Keratinocyte (primary cell): ENCODE measurements at regions not wholly inside any gene's neighbourhood (a gene's known extent, or its start where the extent isn't known, plus 50 kb on each side); places are given as distances from the start of the nearest gene placed in this dataset.

Experiments
- DNase-seq: peaks from one replicate; pipeline ENCODE4 v3.0.0-alpha.2; 2011; ENCODE audit warnings: low read depth, missing footprints, low spot score
- FAIRE-seq: peaks from 2 replicates; lab custom pipeline; 2011; peaks lifted over from hg19 to GRCh38; lab: Jason Lieb, UNC
- H2AFZ ChIP-seq: 2 replicates; pipeline ENCODE4 v1.6.0; 2012; ENCODE audit warnings: low read length, control low read depth, inconsistent platforms; ENCODE audit not compliant: control insufficient read depth
- H3K27ac ChIP-seq: 2 replicates; pipeline ENCODE4 v1.5.1; 2011; ENCODE audit warnings: low read length; ENCODE audit not compliant: control insufficient read depth, insufficient read depth
- H3K27me3 ChIP-seq: 3 replicates; pipeline ENCODE4 v1.6.0; 2011; ENCODE audit warnings: low read length; ENCODE audit not compliant: control insufficient read depth, insufficient read depth; ENCODE audit errors: extremely low read depth
- H3K36me3 ChIP-seq, 2 experiments: 2 replicates in 1 of 2; 3 replicates in 1 of 2; pipeline ENCODE4 v1.5.1; 2011; ENCODE audit warnings: low read length in 2 of 2, mild to moderate bottlenecking in 1 of 2; ENCODE audit not compliant: control insufficient read depth in 2 of 2, insufficient read depth in 2 of 2; ENCODE audit errors: extremely low read depth in 1 of 2
- H3K4me1 ChIP-seq: 3 replicates; pipeline ENCODE4 v1.5.1; 2011; ENCODE audit warnings: low read length; ENCODE audit not compliant: control insufficient read depth, insufficient read depth; ENCODE audit errors: extremely low read depth
- H3K4me2 ChIP-seq: 3 replicates; pipeline ENCODE4 v1.6.0; 2011; ENCODE audit warnings: low read depth, low read length; ENCODE audit not compliant: control insufficient read depth, insufficient read depth; ENCODE audit errors: extremely low read depth
- H3K4me3 ChIP-seq, 3 experiments: fragments of 200-600 bp in 1 of 3; sonication (generic) in 1 of 3; 2 replicates in 2 of 3; 3 replicates in 1 of 3; pipeline ENCODE4 v1.5.1; 2011 to 2016; ENCODE audit warnings: low read length in 3 of 3, mild to moderate bottlenecking in 3 of 3, control low read depth in 2 of 3, inconsistent platforms in 1 of 3, low read depth in 1 of 3, mixed read lengths in 1 of 3, mixed run types in 1 of 3, moderate library complexity in 1 of 3; ENCODE audit not compliant: control insufficient read depth in 2 of 3, insufficient read depth in 2 of 3; ENCODE audit errors: extremely low read depth in 1 of 3
- H3K79me2 ChIP-seq: 2 replicates; pipeline ENCODE4 v1.6.0; 2012; ENCODE audit warnings: low read length; ENCODE audit not compliant: control insufficient read depth, insufficient read depth
- H3K9ac ChIP-seq: 3 replicates; pipeline ENCODE4 v1.6.0; 2011; ENCODE audit warnings: low read length; ENCODE audit not compliant: control insufficient read depth, insufficient read depth; ENCODE audit errors: extremely low read depth
- H3K9me1 ChIP-seq: 3 replicates; pipeline ENCODE4 v1.6.0; 2011; ENCODE audit warnings: low read length; ENCODE audit not compliant: control insufficient read depth, insufficient read depth; ENCODE audit errors: extremely low read depth
- H3K9me3 ChIP-seq: 2 replicates; pipeline ENCODE4 v1.5.1; 2012; ENCODE audit warnings: low read depth, low read length; ENCODE audit not compliant: control insufficient read depth
- H4K20me1 ChIP-seq: 3 replicates; pipeline ENCODE4 v1.6.0; 2011; ENCODE audit warnings: low read length; ENCODE audit not compliant: control insufficient read depth, insufficient read depth; ENCODE audit errors: extremely low read depth
- EZH2 ChIP-seq: IDR thresholded peaks from one replicate; pipeline ENCODE4 v1.6.1; 2012; ENCODE audit warnings: inconsistent platforms, mild to moderate bottlenecking, low read length, moderate library complexity
- dilution Hi-C: fragments of 300-500 bp; cut with MboI; formaldehyde crosslinking; loops from one replicate; pipeline ENCODE4 v1.7.0; 2020; ENCODE audit warnings: low sequenced_read_pairs; ENCODE audit not compliant: extremely low pct_ligation_motif_present
- TF ChIP-seq, protein P1 (sequence below), 3 experiments: IDR thresholded peaks in 1 of 3; conservative IDR thresholded peaks in 1 of 3; optimal IDR thresholded peaks in 1 of 3; 2 replicates in 2 of 3; 3 replicates in 1 of 3; pipeline versions ENCODE3 to v1.5.1; 2011; ENCODE audit warnings: low read length in 3 of 3, mild to moderate bottlenecking in 3 of 3, moderate library complexity in 2 of 3, control low read depth in 1 of 3, inconsistent platforms in 1 of 3; ENCODE audit not compliant: insufficient read depth in 2 of 3; ENCODE audit errors: extremely low read depth in 1 of 3

DNA sequence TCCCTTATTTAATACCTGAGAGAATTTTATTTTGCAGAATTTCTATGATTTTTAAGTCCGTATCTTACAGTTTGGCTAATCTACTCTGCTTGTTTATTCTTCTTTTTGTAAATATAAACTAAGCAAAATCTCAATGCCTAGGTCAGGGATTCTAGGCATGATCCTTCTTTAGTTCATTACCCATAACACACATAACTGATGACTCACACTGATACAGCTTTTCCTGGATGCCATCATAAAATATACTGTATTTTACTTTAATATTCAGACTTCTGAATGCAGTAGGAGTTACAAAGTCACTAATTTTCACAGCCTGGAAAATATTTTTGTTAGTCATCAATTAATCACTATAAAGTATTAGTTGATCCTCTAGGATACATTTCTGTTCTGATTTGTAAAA is 898.2 kb upstream of the RAG2 start:
- H3K4me3 ChIP-seq = no peak overlapping the region
- no peaks in the 10 kb centered on the region for H4K20me1 ChIP-seq
- H3K4me1 ChIP-seq = peaks cover 9% of the 10 kb centered on the region
- H3K4me2 ChIP-seq = no peak overlapping the region
- H3K36me3 ChIP-seq = no peaks in the 10 kb centered on the region
- H2AFZ ChIP-seq = no peak overlapping the region
- FAIRE-seq = no peak
- H3K79me2 ChIP-seq = no peaks in the 10 kb centered on the region
- TF ChIP-seq, protein P1, sequence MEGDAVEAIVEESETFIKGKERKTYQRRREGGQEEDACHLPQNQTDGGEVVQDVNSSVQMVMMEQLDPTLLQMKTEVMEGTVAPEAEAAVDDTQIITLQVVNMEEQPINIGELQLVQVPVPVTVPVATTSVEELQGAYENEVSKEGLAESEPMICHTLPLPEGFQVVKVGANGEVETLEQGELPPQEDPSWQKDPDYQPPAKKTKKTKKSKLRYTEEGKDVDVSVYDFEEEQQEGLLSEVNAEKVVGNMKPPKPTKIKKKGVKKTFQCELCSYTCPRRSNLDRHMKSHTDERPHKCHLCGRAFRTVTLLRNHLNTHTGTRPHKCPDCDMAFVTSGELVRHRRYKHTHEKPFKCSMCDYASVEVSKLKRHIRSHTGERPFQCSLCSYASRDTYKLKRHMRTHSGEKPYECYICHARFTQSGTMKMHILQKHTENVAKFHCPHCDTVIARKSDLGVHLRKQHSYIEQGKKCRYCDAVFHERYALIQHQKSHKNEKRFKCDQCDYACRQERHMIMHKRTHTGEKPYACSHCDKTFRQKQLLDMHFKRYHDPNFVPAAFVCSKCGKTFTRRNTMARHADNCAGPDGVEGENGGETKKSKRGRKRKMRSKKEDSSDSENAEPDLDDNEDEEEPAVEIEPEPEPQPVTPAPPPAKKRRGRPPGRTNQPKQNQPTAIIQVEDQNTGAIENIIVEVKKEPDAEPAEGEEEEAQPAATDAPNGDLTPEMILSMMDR (optimal IDR thresholded peaks at IDR 0.05 in 1 of 3, IDR thresholded peaks at IDR 0.05 in 1 of 3, conservative IDR thresholded peaks at IDR 0.05 in 1 of 3; ENCODE audit: extremely low read depth in 1 of 3, insufficient read depth in 2 of 3, low read length in 3 of 3) = no peak
- no peak for TF ChIP-seq EZH2
- no peak for DNase-seq
- no peaks in the 10 kb centered on the region for H3K9me3 ChIP-seq
- no peaks in the 10 kb centered on the region for H3K27me3 ChIP-seq
- no peaks in the 10 kb centered on the region for H3K9me1 ChIP-seq
- no peak overlapping the region for H3K27ac ChIP-seq
- dilution Hi-C loops = no loop called here
- no peak overlapping the region for H3K9ac ChIP-seq

- Histone ChIP-seq H4K20me1 (no peaks in the 10 kb centered on the region), H3K4me3 (no peak overlapping the region), H3K27ac (no peak overlapping the region), H3K79me2 (no peaks in the 10 kb centered on the region), H3K4me1 (no peaks in the 10 kb centered on the region), H3K9me1 (no peaks in the 10 kb centered on the region), H2AFZ (no peak overlapping the region), H3K4me2 (no peak overlapping the region), H3K9me3 (no peaks in the 10 kb centered on the region), H3K27me3 (no peaks in the 10 kb centered on the region), H3K9ac (no peak overlapping the region), H3K36me3 (no peaks in the 10 kb centered on the region)
- dilution Hi-C loops = no loop called here
- TF ChIP-seq EZH2 = no peak
- TF ChIP-seq, protein P1 (optimal IDR thresholded peaks at IDR 0.05 in 1 of 3, IDR thresholded peaks at IDR 0.05 in 1 of 3, conservative IDR thresholded peaks at IDR 0.05 in 1 of 3; ENCODE audit: extremely low read depth in 1 of 3, insufficient read depth in 2 of 3, low read length in 3 of 3) = no peak
- no peak for FAIRE-seq
- no peak for DNase-seq
Observed at GRCh38 chr11:37484298-37484697, 886.3 kb upstream of the RAG2 start.
